DND-41 (cell line): ENCODE measurements at regions not wholly inside any gene's neighbourhood (a gene's known extent, or its start where the extent isn't known, plus 50 kb on each side); places are given as distances from the start of the nearest gene placed in this dataset.

Source experiments
- CTCF ChIP-seq: IDR thresholded peaks from 2 replicates; pipeline ENCODE4 v1.5.1; 2012; ENCODE audit warnings: borderline replicate concordance, low read length, moderate library complexity, mild to moderate bottlenecking; ENCODE audit not compliant: poor library complexity, severe bottlenecking; ENCODE audit errors: extremely low read depth
- EZH2 ChIP-seq: IDR thresholded peaks from 3 replicates; pipeline ENCODE4 v1.6.1; 2012; ENCODE audit warnings: borderline replicate concordance, low read depth, mild to moderate bottlenecking, moderate library complexity, low read length, inconsistent platforms; ENCODE audit not compliant: severe bottlenecking

- TF ChIP-seq CTCF (no peak), EZH2 (no peak)
Measured at GRCh38 chr6:159615918-159616317, 77.1 kb downstream of the SOD2 start.
